ENCODE measurements at regions not wholly inside any gene's neighbourhood (a gene's known extent, or its start where the extent isn't known, plus 50 kb on each side); places are given as distances from the start of the nearest gene placed in this dataset.
A peak's percentile ranks its signal among the peaks of the same experiment; 100 is the strongest.

DNA sequence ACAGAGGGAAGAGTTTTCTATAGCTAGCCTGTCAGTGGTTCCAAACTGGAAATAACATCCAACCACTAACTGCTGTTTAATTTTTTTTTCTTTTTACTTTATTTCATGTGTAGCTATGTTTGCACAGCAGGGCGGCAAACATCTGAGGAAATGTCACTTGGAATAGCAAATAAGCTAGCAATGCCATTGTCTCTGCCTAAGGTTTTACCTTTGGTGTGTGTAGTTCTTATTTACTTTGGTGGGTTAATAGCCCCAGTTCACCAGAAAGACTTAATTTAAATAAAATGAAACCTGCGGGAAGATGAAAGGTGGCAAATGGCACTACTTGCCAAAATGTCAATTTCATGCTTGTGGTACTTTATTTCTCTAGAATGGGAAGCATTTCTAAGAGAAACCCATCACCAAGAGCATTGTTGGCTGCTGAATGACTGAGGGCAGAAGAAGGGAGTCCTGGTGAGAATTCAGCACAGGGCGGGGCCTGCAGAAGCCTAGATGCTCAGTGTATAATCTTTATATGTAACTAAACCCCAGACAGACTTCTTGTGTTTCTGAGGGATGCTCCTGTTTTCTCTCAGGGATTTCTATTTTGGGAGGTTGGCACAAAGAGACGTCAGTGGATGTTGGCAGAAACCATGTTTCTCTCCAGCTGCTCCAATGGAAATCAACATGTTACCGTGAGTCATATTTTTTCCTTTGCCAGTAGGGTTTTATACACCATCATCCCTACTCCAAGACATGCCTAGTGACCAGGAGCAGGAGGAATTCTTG is 300.4 kb upstream of the NT5C1B start:
- FAIRE-seq (no peak), DNase-seq (ENCODE audit: low read depth) (no peak)
- TF ChIP-seq, protein P1, sequence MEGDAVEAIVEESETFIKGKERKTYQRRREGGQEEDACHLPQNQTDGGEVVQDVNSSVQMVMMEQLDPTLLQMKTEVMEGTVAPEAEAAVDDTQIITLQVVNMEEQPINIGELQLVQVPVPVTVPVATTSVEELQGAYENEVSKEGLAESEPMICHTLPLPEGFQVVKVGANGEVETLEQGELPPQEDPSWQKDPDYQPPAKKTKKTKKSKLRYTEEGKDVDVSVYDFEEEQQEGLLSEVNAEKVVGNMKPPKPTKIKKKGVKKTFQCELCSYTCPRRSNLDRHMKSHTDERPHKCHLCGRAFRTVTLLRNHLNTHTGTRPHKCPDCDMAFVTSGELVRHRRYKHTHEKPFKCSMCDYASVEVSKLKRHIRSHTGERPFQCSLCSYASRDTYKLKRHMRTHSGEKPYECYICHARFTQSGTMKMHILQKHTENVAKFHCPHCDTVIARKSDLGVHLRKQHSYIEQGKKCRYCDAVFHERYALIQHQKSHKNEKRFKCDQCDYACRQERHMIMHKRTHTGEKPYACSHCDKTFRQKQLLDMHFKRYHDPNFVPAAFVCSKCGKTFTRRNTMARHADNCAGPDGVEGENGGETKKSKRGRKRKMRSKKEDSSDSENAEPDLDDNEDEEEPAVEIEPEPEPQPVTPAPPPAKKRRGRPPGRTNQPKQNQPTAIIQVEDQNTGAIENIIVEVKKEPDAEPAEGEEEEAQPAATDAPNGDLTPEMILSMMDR (IDR thresholded peaks at IDR 0.05; ENCODE audit: insufficient read depth, low read length, severe bottlenecking), result no peak
- Histone ChIP-seq H3K4me3 (ENCODE audit: low read depth, low read length) (no peak overlapping the region), H3K27me3 (ENCODE audit: control insufficient read depth, insufficient read depth, low read length) (no peaks in the 10 kb centered on the region), H3K36me3 (ENCODE audit: control insufficient read depth, insufficient read depth, low read length) (no peaks in the 10 kb centered on the region)

DNA sequence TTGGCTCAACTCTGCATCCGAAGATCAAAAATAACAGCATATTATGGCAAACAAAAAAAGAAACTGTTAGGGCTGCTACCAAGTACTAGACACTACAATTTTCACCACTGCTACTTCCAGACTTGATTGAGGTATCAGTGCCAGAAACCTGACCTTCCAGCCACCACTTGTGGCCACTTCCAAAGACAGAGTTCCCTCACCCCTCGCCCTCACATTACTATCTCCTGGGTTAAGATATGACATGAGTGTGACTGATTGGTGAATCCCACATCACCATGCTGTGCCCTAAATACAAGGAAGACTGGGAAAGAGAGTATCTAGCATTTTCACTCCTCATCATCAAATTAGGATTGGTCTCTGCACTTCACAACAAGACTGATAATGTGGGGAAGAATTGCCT is 296.1 kb upstream of the NT5C1B start:
- Histone ChIP-seq H3K36me3 (ENCODE audit: control insufficient read depth, insufficient read depth, low read length) (no peaks in the 10 kb centered on the region), H3K27me3 (ENCODE audit: control insufficient read depth, insufficient read depth, low read length) (no peaks in the 10 kb centered on the region), H3K4me3 (ENCODE audit: low read depth, low read length) (no peak overlapping the region)
- no peak for DNase-seq (ENCODE audit: low read depth)
- TF ChIP-seq, protein P1 (IDR thresholded peaks at IDR 0.05; ENCODE audit: insufficient read depth, low read length, severe bottlenecking), result no peak
- no peak for FAIRE-seq

DNA sequence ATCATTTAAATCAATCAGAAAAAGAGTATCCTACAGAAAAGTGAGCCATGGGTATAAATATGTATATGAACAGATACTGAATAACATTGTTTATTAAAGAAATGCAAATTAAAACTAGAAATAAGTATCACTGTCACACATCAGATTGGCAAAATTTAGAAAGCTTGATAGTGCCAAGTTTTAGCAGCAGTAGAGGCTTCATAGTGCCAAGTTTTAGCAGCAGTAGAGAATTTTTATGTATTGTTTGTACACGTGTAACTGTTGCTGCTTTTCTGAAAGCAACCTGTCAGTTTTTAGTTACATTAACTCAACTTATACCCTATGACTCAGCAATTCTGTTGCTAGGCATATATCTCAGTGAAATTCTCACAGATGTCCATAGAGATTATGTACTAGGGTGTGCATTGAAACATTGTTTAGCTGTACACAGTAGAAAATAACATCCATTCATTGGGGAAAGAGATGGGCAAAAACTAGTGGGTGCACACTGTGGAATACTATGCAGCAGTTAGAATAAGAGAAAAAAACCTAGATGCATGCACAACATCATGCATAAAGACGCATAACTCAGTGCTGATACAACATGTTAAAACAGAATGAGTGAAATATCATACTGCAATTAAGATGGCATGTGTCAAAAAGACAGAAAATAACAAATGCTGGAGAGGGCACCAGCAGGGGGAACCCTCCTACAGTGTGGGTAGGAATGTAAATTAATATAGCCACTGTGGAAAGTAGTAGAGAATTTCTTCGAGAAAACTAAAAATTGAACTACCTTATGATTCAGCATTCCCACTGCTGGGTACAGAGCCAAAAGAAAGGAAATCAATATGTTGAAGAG is 294.5 kb upstream of the NT5C1B start:
- TF ChIP-seq, protein P1 (IDR thresholded peaks at IDR 0.05; ENCODE audit: insufficient read depth, low read length, severe bottlenecking), result peak; percentile 46
- H3K36me3 ChIP-seq (ENCODE audit: control insufficient read depth, insufficient read depth, low read length), result no peaks in the 10 kb centered on the region
- FAIRE-seq (no peak), DNase-seq (ENCODE audit: low read depth) (peak; percentile 41)
- no peak overlapping the region for H3K4me3 ChIP-seq (ENCODE audit: low read depth, low read length)
- H3K27me3 ChIP-seq (ENCODE audit: control insufficient read depth, insufficient read depth, low read length), result no peaks in the 10 kb centered on the region

DNA sequence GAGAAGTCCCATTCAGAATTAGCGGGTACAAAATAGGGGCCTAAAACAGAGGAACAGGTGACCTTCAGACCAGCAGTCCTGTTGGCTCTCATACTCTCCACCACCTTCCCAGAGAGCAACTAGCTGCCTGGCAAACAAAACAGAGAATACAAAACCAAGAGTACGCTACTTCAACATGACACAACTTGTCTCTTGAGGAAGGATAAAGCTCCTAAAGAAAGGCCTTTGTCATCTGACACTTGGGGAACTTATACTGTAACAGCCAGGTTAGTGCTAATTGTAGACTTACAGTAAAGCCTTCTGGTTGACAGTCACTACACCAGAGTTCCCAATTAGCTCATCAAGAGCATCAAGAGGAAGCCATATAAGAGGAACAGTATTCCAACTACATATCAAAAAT is 282.1 kb upstream of the NT5C1B start:
- Histone ChIP-seq H3K27me3 (ENCODE audit: control insufficient read depth, insufficient read depth, low read length) (no peaks in the 10 kb centered on the region), H3K36me3 (ENCODE audit: control insufficient read depth, insufficient read depth, low read length) (no peaks in the 10 kb centered on the region), H3K4me3 (ENCODE audit: low read depth, low read length) (no peak overlapping the region)
- DNase-seq (ENCODE audit: low read depth) (peak; percentile 84), FAIRE-seq (no peak)
- TF ChIP-seq, protein P1 (IDR thresholded peaks at IDR 0.05; ENCODE audit: insufficient read depth, low read length, severe bottlenecking), result no peak

DNA sequence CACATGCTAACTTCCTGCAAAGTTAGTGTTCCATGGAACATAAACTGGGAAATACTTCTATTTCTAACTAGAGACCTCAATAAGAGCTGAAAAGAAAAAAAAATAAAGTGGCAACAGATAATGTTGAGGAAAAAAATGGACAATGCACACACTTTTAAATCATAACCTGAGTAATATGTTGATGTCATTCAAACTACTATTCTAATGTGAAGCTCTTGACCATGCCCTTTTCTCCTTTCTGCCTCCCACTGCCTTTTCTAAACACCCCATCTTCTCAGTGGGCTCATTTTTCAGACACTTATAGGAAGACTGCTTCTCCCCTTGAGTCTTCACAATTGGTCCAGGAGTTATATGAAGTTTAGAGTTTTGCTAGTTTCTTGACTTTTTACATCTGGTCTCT is 280.9 kb upstream of the NT5C1B start:
- Histone ChIP-seq H3K27me3 (ENCODE audit: control insufficient read depth, insufficient read depth, low read length) (no peaks in the 10 kb centered on the region), H3K36me3 (ENCODE audit: control insufficient read depth, insufficient read depth, low read length) (no peaks in the 10 kb centered on the region), H3K4me3 (ENCODE audit: low read depth, low read length) (no peak overlapping the region)
- DNase-seq (ENCODE audit: low read depth) (no peak), FAIRE-seq (no peak)
- TF ChIP-seq, protein P1 (IDR thresholded peaks at IDR 0.05; ENCODE audit: insufficient read depth, low read length, severe bottlenecking), result no peak
